ENCODE measurements at regions not wholly inside any gene's neighbourhood (a gene's known extent, or its start where the extent isn't known, plus 50 kb on each side); places are given as distances from the start of the nearest gene placed in this dataset.
A peak's percentile ranks its signal among the peaks of the same experiment; 100 is the strongest.

- in situ Hi-C loops (cut with HindIII; ENCODE audit: low pct_unique_long_range_greater_than_20kb, low sequenced_read_pairs), result no loop called here
- no peak for DNase-seq (ENCODE audit: low read depth, low spot score)
Measured at GRCh38 chr2:223503746-223504145, 98.4 kb downstream of the SCG2 start.

DNA sequence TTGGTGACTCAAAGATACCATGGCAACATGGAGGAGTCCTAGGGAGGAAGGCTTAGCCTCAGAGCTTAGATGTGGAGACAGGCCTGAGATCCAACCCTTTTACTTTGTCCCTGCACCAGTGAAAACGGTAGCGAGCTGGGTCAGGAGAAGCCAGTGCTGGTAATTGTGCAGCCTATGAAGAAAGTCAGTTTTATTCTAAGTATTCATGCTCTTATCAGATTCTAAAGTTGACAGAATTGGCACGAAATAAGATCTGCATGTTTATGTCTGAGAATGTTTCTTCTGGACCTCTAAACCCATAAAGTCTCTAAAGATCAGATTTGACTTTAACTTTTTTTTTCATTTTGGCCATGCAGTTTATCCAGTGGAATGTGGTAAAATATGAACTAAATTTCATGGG, 93.8 kb downstream of the SCG2 start:
- in situ Hi-C loops (cut with HindIII; ENCODE audit: low pct_unique_long_range_greater_than_20kb, low sequenced_read_pairs), result no loop called here
- DNase-seq (ENCODE audit: low read depth, low spot score), result no peak

DNA sequence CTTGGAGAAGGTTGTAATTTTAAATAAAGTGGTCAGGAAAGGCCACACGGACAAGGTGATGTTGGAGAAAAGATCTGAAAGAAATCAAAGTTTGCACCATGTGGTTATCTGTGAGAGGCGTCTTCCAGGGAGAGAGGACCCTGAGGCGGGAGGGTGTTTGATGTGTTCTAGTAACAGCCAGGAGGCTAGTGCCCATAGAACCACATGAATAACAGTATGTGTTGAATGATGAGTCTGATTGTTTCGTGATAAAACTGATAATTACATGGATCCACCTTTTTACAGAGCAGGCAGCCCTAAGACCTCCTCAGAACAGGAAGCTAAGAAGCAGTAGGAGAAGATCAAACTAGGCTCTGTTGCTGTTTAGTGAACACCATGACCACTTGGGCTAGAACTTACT, 91.4 kb downstream of the SCG2 start:
- in situ Hi-C loops (cut with HindIII; ENCODE audit: low pct_unique_long_range_greater_than_20kb, low sequenced_read_pairs), result no loop called here
- DNase-seq (ENCODE audit: low read depth, low spot score), result no peak

DNA sequence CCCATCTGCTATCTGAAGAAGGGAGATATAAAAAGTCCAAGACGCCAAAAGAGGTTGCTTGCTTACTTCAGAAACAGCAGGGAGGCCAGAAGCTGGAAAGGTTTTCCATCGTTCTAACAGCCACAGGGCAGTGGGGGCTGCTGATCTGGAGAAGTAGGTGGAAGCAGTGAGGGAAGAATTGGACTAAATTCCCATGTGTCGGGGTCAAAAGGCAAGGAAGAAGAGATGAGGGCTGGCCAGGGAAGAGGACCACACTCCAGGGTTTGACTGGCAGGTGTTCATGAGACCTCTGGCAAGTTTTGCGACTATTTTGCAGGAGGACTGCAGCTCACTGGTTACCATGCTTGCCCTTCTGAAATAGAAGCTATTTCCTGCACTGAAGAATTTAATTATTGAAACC, 91.0 kb downstream of the SCG2 start:
- DNase-seq (ENCODE audit: low read depth, low spot score), result no peak
- in situ Hi-C loops (cut with HindIII; ENCODE audit: low pct_unique_long_range_greater_than_20kb, low sequenced_read_pairs), result no loop called here

GRCh38 chr2:223513771-223514455, 88.2 kb downstream of the SCG2 start:
- in situ Hi-C loops (cut with HindIII; ENCODE audit: low pct_unique_long_range_greater_than_20kb, low sequenced_read_pairs), result no loop called here
- DNase-seq (ENCODE audit: low read depth, low spot score), result no peak

GRCh38 chr2:223519471-223519870, 82.7 kb downstream of the SCG2 start:
- in situ Hi-C loops (cut with HindIII; ENCODE audit: low pct_unique_long_range_greater_than_20kb, low sequenced_read_pairs), result no loop called here

GRCh38 chr2:223522796-223523195, 79.4 kb downstream of the SCG2 start:
- in situ Hi-C loops (cut with HindIII; ENCODE audit: low pct_unique_long_range_greater_than_20kb, low sequenced_read_pairs), result no loop called here
- no peak for DNase-seq (ENCODE audit: low read depth, low spot score)

More at GRCh38 chr2:223519471-223519870, 82.7 kb downstream of the SCG2 start:
- no peak for DNase-seq (ENCODE audit: low read depth, low spot score)

- DNase-seq (ENCODE audit: low read depth, low spot score), result peak; percentile 15
- in situ Hi-C loops (cut with HindIII; ENCODE audit: low pct_unique_long_range_greater_than_20kb, low sequenced_read_pairs), result no loop called here
Measured at GRCh38 chr2:223523551-223524001, 78.6 kb downstream of the SCG2 start.

GRCh38 chr2:223524066-223524465, 78.1 kb downstream of the SCG2 start:
- peak; percentile 55 for DNase-seq (ENCODE audit: low read depth, low spot score)
- in situ Hi-C loops (cut with HindIII; ENCODE audit: low pct_unique_long_range_greater_than_20kb, low sequenced_read_pairs), result no loop called here

DNA sequence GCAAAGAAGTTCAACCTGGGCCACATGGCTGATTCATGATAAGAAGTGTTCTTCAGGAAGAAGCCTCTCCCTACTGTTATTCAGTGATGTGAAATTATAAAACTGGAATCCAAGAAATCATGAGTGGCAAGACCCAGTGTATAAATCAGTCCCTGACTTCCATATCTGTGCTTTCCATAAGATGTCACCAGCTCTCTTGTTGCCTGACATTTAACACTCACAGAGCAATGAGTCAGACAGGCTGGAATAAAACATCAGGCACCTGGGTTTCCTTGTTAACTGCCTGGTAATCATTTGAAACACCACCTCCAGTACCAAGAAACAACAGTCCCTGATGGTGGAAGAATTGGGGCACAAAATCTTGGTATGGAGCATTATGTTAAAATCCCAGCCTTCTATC, 76.1 kb downstream of the SCG2 start:
- no peak for DNase-seq (ENCODE audit: low read depth, low spot score)
- in situ Hi-C loops (cut with HindIII; ENCODE audit: low pct_unique_long_range_greater_than_20kb, low sequenced_read_pairs), result no loop called here

GRCh38 chr2:223528036-223528435, 74.1 kb downstream of the SCG2 start:
- no peak for DNase-seq (ENCODE audit: low read depth, low spot score)
- in situ Hi-C loops (cut with HindIII; ENCODE audit: low pct_unique_long_range_greater_than_20kb, low sequenced_read_pairs), result no loop called here

- no peak for DNase-seq (ENCODE audit: low read depth, low spot score)
- in situ Hi-C loops (cut with HindIII; ENCODE audit: low pct_unique_long_range_greater_than_20kb, low sequenced_read_pairs), result no loop called here
Measured at GRCh38 chr2:223529696-223530095, 72.5 kb downstream of the SCG2 start.

GRCh38 chr2:223530811-223531210, 71.3 kb downstream of the SCG2 start:
- in situ Hi-C loops (cut with HindIII; ENCODE audit: low pct_unique_long_range_greater_than_20kb, low sequenced_read_pairs), result no loop called here
- no peak for DNase-seq (ENCODE audit: low read depth, low spot score)

- DNase-seq (ENCODE audit: low read depth, low spot score), result no peak
- in situ Hi-C loops (cut with HindIII; ENCODE audit: low pct_unique_long_range_greater_than_20kb, low sequenced_read_pairs), result no loop called here
Measured at GRCh38 chr2:223532161-223532560, 70.0 kb downstream of the SCG2 start.

DNA sequence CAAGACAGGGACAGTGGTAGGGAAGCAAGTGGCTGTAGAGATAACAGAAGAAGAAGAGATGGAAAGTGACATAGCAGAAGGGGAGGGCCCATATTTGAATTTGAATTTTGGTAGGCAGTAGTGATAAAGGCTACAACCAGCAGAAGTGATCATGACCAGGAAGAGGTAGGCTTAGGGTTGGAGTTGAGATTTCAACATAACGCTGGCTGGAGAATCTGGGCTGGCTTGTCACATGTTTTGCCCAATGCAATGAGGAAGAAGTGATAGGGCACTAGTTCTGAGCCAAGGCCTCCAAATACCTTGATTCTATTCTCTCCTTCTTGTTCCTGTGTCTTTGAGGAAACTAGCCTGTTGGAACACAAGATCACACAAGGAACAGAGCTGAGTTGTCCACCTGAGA, 69.4 kb downstream of the SCG2 start:
- DNase-seq (ENCODE audit: low read depth, low spot score), result no peak
- in situ Hi-C loops (cut with HindIII; ENCODE audit: low pct_unique_long_range_greater_than_20kb, low sequenced_read_pairs), result no loop called here

- no peak for DNase-seq (ENCODE audit: low read depth, low spot score)
- in situ Hi-C loops (cut with HindIII; ENCODE audit: low pct_unique_long_range_greater_than_20kb, low sequenced_read_pairs), result no loop called here
Measured at GRCh38 chr2:223536546-223536945, 65.6 kb downstream of the SCG2 start.

DNA sequence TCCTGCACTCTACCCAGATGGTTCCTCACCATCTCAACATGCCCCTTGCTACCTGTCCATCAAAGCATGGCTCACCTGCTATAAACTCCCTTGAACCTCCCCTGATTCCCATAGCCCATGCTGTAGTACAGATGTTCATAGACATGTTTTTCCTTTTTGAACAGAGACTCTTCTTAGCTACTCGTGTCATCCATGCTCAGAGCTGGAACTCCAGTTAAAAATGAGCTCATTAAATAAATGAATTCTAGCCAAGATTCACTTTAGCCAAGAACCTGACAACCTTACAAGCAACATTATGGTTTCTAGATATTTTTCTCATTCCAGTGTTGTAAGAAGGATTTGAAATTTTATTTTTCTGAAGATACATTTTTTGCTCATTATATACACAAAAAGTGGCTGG, 65.0 kb downstream of the SCG2 start:
- in situ Hi-C loops (cut with HindIII; ENCODE audit: low pct_unique_long_range_greater_than_20kb, low sequenced_read_pairs), result no loop called here
- no peak for DNase-seq (ENCODE audit: low read depth, low spot score)

DNA sequence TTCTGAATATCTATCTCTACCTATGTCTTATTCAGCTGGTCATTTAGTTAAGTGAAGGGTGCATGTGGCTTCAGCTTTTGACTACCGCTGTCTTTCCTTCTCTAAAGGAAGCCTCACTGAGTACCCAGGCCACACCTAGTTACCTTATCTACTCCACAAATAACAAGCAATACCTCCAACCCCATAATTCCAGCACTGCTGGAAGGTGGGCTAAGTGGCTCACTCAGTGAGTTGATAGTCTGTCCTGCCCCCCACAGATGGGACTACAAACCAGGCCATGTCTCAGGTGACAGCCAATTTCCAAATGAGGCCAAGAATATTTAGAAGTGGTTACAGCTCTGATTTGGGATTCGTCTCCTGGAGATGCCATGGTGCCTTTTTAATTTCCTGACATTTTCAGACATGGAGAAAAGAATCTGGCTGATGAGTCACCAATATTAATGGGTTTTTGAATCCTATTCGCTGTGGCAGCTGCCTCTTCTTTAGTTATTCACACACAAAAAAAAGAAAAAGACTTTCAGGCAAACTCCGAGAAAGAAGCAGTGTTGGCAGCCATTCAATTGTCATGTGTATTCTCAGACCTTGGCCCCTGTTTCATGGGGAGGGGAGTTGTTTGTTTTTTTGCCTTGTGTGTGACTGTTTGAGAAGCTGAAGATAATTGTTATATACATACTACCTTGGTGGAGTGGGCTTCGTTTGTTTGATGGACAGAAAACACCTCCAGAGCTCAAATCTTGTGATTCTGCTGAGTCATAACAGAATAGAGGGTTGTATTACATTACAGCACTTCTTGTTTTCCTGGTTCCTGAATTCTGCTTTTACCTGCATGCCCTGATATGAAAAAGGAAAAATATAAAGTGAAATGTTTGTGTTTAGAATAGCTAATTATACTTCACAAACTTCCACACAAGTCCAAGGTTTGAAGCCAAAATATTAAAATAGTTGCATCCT, 64.2 kb downstream of the SCG2 start:
- in situ Hi-C loops (cut with HindIII; ENCODE audit: low pct_unique_long_range_greater_than_20kb, low sequenced_read_pairs), result no loop called here
- DNase-seq (ENCODE audit: low read depth, low spot score), result no peak

- in situ Hi-C loops (cut with HindIII; ENCODE audit: low pct_unique_long_range_greater_than_20kb, low sequenced_read_pairs), result no loop called here
Measured at GRCh38 chr2:223538920-223539440, 63.2 kb downstream of the SCG2 start.

More at GRCh38 chr2:223538920-223539440, 63.2 kb downstream of the SCG2 start:
- DNase-seq (ENCODE audit: low read depth, low spot score), result no peak

Measured in SK-MEL-5 (cell line).